GM18907 (cell line): ENCODE measurements at regions not wholly inside any gene's neighbourhood (a gene's known extent, or its start where the extent isn't known, plus 50 kb on each side); places are given as distances from the start of the nearest gene placed in this dataset.
"Not testable (repeated sequence)": the region's sequence is repeated elsewhere in the genome, so short reads cannot be mapped to it uniquely, and the experiment has no call there.

ENCODE experiments used
- ATAC-seq: cut with Tn5 transposase; IDR thresholded peaks from one replicate; pipeline ENCODE4 v1.9.1; 2021; ENCODE audit warnings: mild to moderate bottlenecking, moderate library complexity; ENCODE audit not compliant: unreplicated experiment

DNA sequence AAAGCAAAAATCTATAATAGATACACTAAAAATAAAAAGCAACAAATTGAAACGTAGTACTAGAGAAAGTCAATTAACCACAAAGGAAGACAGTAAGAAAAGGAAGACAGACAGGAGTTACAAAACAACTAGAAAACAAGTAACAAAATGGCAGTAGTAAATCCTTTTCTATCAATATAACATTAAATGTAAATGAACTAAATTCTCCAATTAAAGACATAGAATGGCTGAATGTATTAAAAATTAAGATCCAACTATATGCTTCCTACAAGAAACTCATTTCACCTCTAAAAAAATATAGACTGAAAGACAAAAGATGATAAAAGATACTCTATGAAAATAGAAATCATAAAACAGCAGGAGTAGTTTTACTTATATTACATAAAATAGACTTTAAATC is 79.1 kb downstream of the CTH start:
- no peak for ATAC-seq

DNA sequence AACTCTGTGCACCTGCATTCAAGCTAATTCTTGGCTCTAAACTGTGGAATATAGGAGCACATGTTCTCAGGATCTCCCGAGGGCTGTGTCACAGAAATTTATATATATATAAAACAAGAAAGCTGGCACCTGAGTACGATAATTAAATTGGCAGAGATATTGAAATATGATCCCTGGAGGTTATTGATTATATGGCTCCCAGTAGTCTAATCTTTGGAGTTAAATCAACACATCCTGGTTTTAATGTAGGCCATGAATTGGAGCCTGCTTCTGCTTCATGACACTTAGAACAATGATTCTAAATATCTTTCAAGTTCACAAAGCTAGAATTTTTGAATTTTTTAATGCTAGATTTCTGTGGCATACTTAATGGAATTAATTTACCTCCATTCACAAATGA is 84.3 kb downstream of the CTH start:
- no peak for ATAC-seq

DNA sequence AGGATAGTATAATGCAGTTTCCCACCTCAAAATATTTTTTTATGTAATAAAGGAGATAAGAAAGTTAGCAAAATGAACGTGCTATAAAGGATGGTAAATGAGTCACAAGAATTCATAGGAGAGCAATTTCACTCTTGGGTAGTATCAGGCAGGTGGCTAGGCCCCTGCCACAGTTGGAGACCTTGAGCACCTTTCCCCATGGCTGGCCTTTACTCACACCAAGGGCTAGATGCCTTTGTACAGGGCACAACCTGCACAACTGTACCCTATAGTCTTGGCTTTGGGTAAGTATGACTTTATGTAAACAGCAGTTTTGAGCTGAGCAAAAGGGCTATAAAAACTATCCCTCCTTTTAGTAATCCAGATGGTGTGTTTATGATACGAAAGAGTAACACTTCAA is 85.1 kb downstream of the CTH start:
- ATAC-seq = no peak

DNA sequence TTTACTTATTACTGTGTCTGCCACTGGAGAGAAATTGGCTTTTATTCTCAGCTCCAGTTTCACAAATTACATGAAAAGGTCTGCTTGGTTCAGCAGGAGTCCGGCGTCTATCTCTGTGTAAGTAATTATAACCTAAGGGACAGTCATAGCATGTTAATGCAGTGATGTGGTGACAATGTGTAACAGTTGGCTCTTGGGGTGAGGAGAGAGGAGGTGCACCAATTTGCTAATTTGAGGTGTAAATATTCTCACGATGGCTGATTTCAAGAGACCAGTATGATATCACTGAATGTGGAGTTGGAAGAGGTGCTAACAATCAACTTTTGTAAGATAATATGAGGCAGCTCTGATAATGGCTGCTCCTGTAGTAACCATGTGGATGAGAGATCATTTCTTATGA is 86.1 kb downstream of the CTH start:
- no peak for ATAC-seq

DNA sequence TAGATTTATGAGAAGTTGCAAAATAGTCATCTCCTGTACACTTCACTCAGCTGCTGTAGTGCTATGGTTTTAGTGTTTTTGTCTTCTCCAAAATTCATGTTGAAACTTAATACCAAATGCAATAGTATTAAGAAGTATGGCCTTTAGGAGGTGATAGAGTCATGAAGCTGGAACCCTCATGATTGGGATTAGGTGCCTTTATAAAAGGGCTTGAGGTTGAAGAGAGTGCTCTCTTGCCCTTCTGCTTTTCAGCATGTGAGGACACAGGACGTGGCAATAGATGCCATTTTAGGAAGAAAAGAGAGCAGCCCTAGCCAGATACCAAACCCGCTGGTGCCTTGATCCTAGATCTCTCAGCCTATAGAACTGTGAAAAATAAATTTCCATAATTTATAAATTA is 87.6 kb downstream of the CTH start:
- ATAC-seq = peak; percentile 23

DNA sequence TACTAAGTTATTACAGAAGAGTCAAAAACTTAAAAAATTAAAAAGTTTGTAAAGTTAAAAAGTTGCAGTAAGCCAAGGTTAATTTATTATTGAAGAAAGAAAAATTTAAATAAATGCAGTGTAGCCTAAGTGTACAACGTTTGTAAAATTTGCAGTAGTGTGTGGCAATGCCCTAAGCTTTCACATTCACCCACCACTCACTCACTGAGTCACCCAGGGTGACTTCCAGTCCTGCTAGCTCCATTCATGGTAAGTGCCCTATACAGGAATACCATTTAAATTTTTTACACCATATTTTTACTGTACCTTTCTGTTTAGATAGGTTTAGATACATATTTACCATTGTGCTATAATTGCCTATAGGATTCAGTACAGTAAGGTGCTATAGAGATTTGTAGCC is 88.6 kb downstream of the CTH start:
- ATAC-seq = no peak

DNA sequence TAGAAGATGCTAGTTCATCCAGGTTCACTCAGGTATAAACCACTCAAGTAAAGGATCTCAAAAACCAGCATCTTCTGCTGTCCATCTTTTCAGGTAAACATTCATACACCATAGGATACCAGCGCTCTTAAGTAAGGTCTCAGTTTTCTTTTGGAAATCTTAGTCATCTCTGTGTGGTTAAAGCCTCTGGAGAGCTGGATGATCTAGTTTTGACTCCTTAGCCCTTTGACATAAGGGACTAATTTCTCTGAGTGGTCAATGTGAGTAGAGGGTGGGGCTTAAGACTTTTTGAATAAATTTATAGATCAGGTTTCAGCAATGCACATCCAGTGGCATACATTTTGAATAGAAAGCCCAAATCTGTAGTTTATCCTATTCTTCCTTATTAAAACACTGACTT is 92.3 kb downstream of the CTH start:
- ATAC-seq = no peak

DNA sequence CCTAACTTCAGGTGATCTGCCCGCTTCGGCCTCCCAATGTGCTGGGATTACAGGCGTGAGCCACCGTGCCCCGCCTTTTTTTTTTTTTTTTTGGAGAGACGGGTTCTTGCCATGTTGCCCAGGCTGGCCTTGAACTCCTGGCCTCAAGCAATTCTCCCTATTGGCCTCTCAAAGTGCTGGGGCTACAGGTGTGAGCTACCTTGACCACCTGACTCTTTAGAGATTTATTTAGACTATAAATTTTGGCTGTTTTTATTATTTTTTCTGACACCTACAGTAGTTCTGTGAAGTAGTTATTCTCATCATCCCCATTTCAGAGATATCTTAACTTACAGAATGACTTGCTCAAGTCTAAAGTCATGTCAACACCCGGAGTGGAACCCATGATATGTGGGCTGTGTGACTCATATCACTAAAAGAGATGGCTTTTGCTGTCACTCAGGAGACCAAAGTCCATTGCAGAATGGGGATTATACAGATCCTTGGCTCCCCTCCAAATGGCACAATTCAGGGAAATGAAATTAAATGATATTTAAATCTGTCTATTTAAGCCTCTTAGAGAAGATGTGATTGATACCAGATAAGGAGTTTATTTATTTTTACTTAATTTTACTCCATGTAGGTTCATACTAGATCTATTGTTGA is 93.2 kb downstream of the CTH start:
- ATAC-seq = peak; percentile 98

DNA sequence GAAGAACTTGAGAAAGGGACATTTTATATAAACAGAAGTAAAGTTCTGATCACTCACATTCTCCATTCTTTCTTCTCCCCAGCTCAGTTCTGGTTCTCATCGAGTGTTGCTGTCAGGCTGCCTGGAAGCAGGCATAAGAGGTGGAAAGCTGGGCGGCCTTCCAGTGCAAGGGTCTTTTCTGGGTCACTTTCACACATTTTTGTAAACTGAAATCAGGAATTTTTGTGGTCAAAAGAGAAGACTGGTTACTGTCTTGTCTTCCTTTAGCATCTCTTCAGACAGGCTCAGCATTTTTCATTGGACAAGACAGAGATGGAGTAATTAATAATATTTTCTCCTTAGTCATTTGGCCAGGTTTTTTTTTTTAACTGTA is 93.7 kb downstream of the CTH start:
- peak; percentile 24 for ATAC-seq

DNA sequence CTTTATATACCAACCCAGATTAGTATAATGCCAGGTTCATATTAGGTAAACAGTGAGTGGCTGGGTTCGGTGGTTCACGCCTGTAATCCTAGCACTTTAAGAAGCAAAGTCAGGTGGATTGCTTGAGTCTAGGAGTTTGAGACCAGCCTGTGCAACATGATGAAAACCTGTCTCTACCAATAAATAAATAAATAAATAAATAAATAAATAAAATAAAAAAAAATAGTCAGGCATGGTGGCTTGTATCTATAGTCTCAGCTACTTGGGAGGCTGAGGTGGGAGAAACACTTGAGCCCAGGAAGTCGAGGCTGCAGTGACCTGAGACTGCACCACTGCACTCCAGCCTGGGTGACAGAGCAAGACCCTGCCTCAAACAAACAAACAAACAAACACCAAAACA is 96.9 kb downstream of the CTH start:
- ATAC-seq = not testable (repeated sequence)

DNA sequence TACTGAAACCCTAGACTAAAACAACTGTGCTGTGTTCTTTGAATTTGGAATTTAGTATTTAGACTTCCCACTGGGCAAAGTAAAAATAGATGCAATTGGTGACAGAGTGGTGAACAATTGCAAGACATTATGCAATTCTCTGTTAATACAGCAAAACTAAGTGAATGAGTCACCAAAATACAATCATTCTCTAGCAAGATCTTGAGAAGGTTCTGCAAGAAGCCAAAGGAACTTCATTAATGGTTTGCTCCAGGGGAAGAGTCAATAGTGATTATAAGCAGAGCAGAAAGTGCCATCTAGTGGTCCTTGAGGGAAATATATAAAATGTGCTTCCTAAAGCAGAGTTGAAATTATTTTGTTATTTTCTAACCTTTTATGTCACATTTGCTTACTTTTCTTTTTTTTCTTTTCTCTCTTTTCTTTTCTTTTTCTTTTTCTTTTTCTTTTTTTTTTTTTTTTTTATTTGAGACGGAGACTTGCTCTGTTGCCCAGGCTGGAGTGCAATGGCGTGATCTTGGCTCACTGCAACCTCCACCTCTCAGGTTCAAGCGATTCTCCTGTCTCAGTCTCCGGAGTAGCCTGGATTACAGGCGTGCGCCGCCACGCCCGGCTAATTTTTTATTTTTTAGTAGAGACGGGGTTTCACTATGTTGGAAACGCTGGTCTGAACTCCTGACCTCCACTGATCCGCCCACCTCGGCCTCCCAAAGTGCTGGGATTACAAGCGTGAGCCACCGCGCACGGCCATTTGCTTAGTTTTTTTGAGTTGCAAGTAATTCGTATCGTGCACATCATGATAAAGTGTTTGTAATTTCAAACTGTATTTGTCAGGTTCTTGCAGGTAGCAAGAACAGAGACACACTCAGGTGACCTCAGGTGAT is 99.2 kb downstream of the CTH start:
- peak; percentile 93 for ATAC-seq

DNA sequence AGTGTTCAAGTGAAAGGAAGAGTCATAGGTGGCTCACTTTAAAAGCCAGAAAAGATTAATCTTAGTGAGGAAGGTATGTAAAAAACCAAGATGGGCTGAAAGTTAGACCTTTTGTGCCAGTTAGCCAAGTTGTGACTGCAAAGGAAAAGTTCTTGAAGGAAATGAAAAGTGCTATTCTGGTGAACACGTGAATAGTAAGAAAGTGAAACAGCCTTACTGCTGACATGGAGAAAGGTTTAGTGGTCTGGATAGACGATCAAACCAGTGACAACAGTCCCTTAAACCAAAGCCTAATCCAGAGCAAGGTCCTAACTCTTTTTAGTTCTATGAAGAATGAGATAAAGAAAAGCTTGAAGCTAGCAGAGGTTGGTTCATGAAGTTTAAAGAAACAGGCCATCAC is 106.4 kb downstream of the CTH start:
- ATAC-seq = no peak

DNA sequence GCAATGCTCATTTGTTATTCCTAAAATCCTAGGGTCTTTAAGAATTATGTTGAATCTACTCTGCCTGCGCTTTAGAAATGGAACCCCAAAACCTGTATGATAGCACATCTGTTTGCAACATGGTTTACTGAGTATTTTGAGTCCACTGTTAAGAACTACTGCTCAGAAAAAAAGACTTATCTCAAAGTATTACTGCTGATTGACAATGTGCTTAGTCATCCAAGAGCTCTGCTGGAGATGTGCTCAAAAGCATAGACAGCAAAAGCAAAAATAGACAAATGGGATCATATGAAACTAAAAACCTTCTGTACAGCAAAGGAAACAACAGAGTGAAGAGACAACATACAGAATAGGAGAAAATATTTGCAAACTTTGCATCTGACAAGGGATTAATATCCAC is 107.0 kb downstream of the CTH start:
- no peak for ATAC-seq

DNA sequence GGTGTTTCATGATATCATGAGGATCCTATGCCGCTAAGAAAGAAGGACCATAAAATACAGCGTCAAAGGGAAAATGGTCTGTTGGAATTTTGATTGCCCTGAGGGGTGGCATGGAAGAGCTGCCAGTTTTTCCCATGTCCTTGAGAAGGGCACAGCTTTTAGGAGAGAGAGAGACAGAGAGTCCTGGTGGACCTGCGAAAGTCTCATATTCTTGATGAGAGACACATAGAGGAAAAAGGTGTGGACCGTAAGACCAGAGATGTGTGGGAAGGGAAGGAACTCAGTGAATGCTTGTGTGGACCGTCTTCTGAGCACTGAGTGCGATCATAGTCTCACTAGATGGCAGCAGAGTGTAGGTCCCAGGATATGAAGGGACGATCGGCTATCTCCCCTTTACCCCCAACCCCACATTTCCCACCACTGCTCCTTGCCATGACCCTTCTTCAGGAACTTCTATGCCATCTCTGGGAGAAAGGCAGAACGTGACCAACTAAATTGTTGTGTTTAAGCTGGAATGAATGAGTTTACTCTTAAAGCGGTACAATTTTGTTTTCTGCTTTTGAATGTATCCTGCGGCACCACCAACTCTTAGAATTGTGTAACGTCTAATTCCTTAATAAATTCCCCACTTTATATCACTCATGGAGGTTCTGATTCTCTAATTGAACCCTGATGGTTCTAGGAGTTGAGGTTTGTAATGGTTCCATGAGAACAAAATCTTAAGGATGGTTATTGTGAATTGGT is 117.7 kb downstream of the CTH start:
- ATAC-seq = peak; percentile 74

DNA sequence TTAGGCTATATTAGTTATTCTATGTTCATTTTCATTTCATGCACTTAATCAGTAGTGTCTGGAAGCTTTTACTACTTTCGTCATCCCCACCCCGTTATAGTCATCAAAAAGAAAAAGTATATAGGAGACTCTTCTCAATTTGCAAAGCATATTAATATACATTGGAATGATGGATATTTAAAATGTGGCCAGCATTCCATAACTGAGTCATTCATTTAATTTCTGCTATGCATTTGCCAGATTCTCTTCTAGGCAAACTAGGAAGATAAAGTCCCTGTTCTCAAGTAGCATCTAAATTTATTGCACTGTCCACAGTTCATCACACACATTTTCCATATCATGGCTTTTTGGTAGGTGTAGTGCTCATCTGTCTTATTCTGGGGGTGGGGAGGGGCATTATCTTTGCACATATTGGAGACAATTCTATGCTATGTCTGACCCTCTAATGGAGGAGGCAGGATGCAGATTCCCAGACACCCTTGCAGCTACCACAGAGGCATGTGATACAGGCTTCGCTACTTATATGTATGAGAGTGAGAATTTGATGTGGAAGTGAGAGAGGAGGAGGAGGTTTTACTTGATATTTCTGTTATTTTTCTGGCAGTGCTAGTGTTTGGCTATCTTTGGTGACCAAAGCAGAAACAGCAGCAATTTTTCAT is 125.8 kb downstream of the CTH start:
- ATAC-seq = no peak

DNA sequence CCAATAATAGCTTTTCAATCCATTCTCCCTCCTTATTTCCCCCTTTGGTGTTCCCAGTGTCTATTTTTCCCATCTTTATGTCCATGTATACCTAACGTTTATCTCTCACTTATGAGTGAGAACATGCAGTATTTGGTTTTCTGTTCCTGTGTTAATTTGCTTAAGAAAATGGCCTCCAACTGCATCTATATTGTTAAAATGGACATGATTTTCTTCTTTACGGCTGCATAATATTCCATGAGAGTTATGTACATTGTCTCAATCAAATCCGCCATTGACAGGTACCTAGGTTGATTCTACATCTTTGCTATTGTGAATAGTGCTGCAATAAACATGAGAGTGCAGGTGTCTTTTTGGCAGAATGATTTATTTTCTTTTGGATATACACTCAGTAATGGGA is 126.7 kb downstream of the CTH start:
- no peak for ATAC-seq

DNA sequence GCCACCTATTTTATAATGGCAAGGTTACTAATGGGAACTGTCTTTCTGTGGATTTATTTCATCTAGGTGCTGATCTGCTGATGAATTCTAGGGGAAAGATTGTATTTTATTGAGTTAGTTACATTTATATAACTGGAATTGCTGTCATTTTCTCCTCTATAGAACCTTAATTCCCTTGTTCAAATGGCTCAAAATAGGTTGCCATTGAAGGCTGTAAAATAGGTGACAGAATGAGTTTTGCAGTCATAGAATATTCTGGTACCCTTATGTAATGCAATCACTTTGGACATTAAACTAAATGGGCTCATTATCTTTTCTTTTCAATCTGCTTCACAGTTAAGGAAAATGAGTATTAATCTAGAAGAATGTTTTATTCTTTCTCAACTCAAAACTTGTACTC is 131.0 kb downstream of the CTH start:
- ATAC-seq = no peak

DNA sequence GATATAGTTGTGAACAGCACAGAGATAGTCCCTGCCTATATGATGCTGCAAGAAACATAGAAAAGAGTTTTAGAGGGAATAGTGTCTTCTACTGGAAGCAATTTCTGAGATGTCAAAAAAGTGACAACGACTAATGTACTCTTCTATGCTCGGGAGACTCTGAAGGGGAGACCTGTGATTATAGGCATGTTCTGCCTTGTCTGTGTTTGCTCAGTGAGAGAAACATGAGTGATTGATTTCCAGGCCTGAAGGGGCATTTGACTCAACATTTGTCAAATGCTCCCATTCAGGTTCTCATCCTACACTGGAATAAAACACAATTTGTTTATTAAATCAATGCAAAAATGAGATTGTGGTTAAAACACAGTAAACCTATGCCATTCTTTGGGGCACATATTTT is 131.8 kb downstream of the CTH start:
- no peak for ATAC-seq

DNA sequence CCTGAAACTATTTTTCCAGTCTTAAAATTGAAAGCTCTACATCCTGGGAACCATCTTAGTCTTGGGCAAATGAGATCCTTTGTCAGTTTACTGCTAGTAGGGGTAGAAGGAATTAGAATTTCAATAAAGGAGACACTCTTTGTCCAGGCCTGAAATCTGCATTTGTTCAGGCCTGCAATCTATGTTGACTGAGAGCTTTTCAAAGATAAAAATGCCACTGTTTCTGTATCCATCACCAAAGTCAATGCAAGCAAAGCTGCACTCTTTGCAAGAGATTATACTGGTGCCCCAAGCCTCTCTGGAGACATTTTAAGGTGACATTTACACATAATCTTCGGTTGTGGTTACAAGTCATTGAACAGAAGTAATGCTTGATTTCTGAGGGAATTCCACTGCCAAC is 135.7 kb downstream of the CTH start:
- ATAC-seq = no peak

DNA sequence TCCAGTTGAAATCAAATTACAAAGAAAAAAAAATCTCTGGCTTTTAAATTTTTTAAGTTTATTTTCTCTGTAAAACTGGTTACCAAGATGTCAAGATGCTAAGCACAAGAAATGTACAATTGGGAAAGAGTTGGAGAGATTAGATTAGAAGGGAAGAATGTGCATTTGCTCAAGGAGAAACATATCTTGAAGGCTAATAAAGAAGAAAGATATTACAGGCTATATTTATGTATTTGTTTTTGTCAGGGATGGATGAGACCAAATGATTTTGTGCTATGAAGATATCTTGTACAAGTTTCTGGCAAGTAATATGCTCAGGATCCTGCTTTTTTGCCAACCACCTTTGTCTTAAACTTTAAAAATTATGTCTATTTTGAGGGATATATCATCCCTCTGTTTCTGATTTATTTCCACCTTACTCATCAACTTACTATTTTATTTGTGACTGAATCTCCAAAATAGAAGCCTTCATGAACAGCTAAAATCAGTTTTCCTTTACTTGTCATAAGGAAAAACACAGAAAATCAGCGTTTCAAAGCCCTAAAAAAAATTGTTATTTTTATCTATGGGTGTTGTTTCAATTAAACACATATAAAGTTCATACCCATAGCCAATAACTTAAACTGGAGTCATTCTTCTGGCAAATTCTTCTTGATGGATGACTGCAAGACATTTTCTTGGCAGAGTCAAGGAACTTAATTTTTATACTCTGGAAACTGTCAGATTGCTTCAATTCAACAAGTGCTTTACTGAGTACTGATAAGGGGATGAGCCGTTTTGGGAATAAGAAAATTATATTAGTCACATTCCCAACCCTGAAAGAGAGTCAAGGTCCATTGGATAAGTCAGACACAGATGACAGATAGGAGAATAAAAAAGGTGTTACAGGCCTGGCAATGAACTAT is 141.8 kb downstream of the CTH start:
- ATAC-seq = no peak
